Keratinocyte (primary cell): ENCODE measurements at regions not wholly inside any gene's neighbourhood (a gene's known extent, or its start where the extent isn't known, plus 50 kb on each side); places are given as distances from the start of the nearest gene placed in this dataset.

Experiments used
- DNase-seq: peaks from one replicate; pipeline ENCODE4 v3.0.0-alpha.2; 2011; ENCODE audit warnings: low read depth, missing footprints, low spot score
- FAIRE-seq: peaks from 2 replicates; lab custom pipeline; 2011; peaks lifted over from hg19 to GRCh38; lab: Jason Lieb, UNC
- H2AFZ ChIP-seq: 2 replicates; pipeline ENCODE4 v1.6.0; 2012; ENCODE audit warnings: low read length, control low read depth, inconsistent platforms; ENCODE audit not compliant: control insufficient read depth
- H3K27ac ChIP-seq: 2 replicates; pipeline ENCODE4 v1.5.1; 2011; ENCODE audit warnings: low read length; ENCODE audit not compliant: control insufficient read depth, insufficient read depth
- H3K27me3 ChIP-seq: 3 replicates; pipeline ENCODE4 v1.6.0; 2011; ENCODE audit warnings: low read length; ENCODE audit not compliant: control insufficient read depth, insufficient read depth; ENCODE audit errors: extremely low read depth
- H3K36me3 ChIP-seq, 2 experiments: 2 replicates in 1 of 2; 3 replicates in 1 of 2; pipeline ENCODE4 v1.5.1; 2011; ENCODE audit warnings: low read length in 2 of 2, mild to moderate bottlenecking in 1 of 2; ENCODE audit not compliant: control insufficient read depth in 2 of 2, insufficient read depth in 2 of 2; ENCODE audit errors: extremely low read depth in 1 of 2
- H3K4me1 ChIP-seq: 3 replicates; pipeline ENCODE4 v1.5.1; 2011; ENCODE audit warnings: low read length; ENCODE audit not compliant: control insufficient read depth, insufficient read depth; ENCODE audit errors: extremely low read depth
- H3K4me2 ChIP-seq: 3 replicates; pipeline ENCODE4 v1.6.0; 2011; ENCODE audit warnings: low read depth, low read length; ENCODE audit not compliant: control insufficient read depth, insufficient read depth; ENCODE audit errors: extremely low read depth
- H3K4me3 ChIP-seq, 3 experiments: fragments of 200-600 bp in 1 of 3; sonication (generic) in 1 of 3; 2 replicates in 2 of 3; 3 replicates in 1 of 3; pipeline ENCODE4 v1.5.1; 2011 to 2016; ENCODE audit warnings: low read length in 3 of 3, mild to moderate bottlenecking in 3 of 3, control low read depth in 2 of 3, inconsistent platforms in 1 of 3, low read depth in 1 of 3, mixed read lengths in 1 of 3, mixed run types in 1 of 3, moderate library complexity in 1 of 3; ENCODE audit not compliant: control insufficient read depth in 2 of 3, insufficient read depth in 2 of 3; ENCODE audit errors: extremely low read depth in 1 of 3
- H3K79me2 ChIP-seq: 2 replicates; pipeline ENCODE4 v1.6.0; 2012; ENCODE audit warnings: low read length; ENCODE audit not compliant: control insufficient read depth, insufficient read depth
- H3K9ac ChIP-seq: 3 replicates; pipeline ENCODE4 v1.6.0; 2011; ENCODE audit warnings: low read length; ENCODE audit not compliant: control insufficient read depth, insufficient read depth; ENCODE audit errors: extremely low read depth
- H3K9me1 ChIP-seq: 3 replicates; pipeline ENCODE4 v1.6.0; 2011; ENCODE audit warnings: low read length; ENCODE audit not compliant: control insufficient read depth, insufficient read depth; ENCODE audit errors: extremely low read depth
- H3K9me3 ChIP-seq: 2 replicates; pipeline ENCODE4 v1.5.1; 2012; ENCODE audit warnings: low read depth, low read length; ENCODE audit not compliant: control insufficient read depth
- H4K20me1 ChIP-seq: 3 replicates; pipeline ENCODE4 v1.6.0; 2011; ENCODE audit warnings: low read length; ENCODE audit not compliant: control insufficient read depth, insufficient read depth; ENCODE audit errors: extremely low read depth
- CTCF ChIP-seq, 3 experiments: IDR thresholded peaks in 1 of 3; conservative IDR thresholded peaks in 1 of 3; optimal IDR thresholded peaks in 1 of 3; 2 replicates in 2 of 3; 3 replicates in 1 of 3; pipeline versions ENCODE3 to v1.5.1; 2011; ENCODE audit warnings: low read length in 3 of 3, mild to moderate bottlenecking in 3 of 3, moderate library complexity in 2 of 3, control low read depth in 1 of 3, inconsistent platforms in 1 of 3; ENCODE audit not compliant: insufficient read depth in 2 of 3; ENCODE audit errors: extremely low read depth in 1 of 3
- EZH2 ChIP-seq: IDR thresholded peaks from one replicate; pipeline ENCODE4 v1.6.1; 2012; ENCODE audit warnings: inconsistent platforms, mild to moderate bottlenecking, low read length, moderate library complexity
- dilution Hi-C: fragments of 300-500 bp; cut with MboI; formaldehyde crosslinking; loops from one replicate; pipeline ENCODE4 v1.7.0; 2020; ENCODE audit warnings: low sequenced_read_pairs; ENCODE audit not compliant: extremely low pct_ligation_motif_present

GRCh38 chr11:112792070-112792469, 169.2 kb upstream of the NCAM1 start:
- H3K27ac ChIP-seq, result no peak overlapping the region
- no peaks in the 10 kb centered on the region for H3K36me3 ChIP-seq
- TF ChIP-seq EZH2 (no peak), CTCF (optimal IDR thresholded peaks at IDR 0.05 in 1 of 3, IDR thresholded peaks at IDR 0.05 in 1 of 3, conservative IDR thresholded peaks at IDR 0.05 in 1 of 3; ENCODE audit: extremely low read depth in 1 of 3, insufficient read depth in 2 of 3, low read length in 3 of 3) (no peak)
- H3K9me3 ChIP-seq, result no peaks in the 10 kb centered on the region
- H3K9me1 ChIP-seq, result no peaks in the 10 kb centered on the region
- no peak for DNase-seq
- dilution Hi-C loops, result no loop called here
- H4K20me1 ChIP-seq, result no peaks in the 10 kb centered on the region
- H3K79me2 ChIP-seq, result no peaks in the 10 kb centered on the region
- H3K4me1 ChIP-seq, result no peaks in the 10 kb centered on the region
- no peak overlapping the region for H3K4me2 ChIP-seq
- no peak overlapping the region for H3K4me3 ChIP-seq
- no peak overlapping the region for H3K9ac ChIP-seq
- FAIRE-seq, result no peak
- no peak overlapping the region for H2AFZ ChIP-seq
- H3K27me3 ChIP-seq, result no peaks in the 10 kb centered on the region

- no peaks in the 10 kb centered on the region for H4K20me1 ChIP-seq
- no peaks in the 10 kb centered on the region for H3K4me1 ChIP-seq
- no peak overlapping the region for H3K4me3 ChIP-seq
- H3K27me3 ChIP-seq, result no peaks in the 10 kb centered on the region
- no peak overlapping the region for H3K27ac ChIP-seq
- no peak overlapping the region for H3K4me2 ChIP-seq
- no peak overlapping the region for H2AFZ ChIP-seq
- H3K9ac ChIP-seq, result no peak overlapping the region
- H3K9me1 ChIP-seq, result no peaks in the 10 kb centered on the region
- DNase-seq (no peak), FAIRE-seq (no peak)
- no peaks in the 10 kb centered on the region for H3K79me2 ChIP-seq
- TF ChIP-seq CTCF (optimal IDR thresholded peaks at IDR 0.05 in 1 of 3, IDR thresholded peaks at IDR 0.05 in 1 of 3, conservative IDR thresholded peaks at IDR 0.05 in 1 of 3; ENCODE audit: extremely low read depth in 1 of 3, insufficient read depth in 2 of 3, low read length in 3 of 3), result no peak
- H3K36me3 ChIP-seq, result no peaks in the 10 kb centered on the region
- dilution Hi-C loops, result no loop called here
- no peaks in the 10 kb centered on the region for H3K9me3 ChIP-seq
Observed at GRCh38 chr11:112793416-112793815, 167.8 kb upstream of the NCAM1 start.
